K562 (cell line): ENCODE measurements at regions not wholly inside any gene's neighbourhood (a gene's known extent, or its start where the extent isn't known, plus 50 kb on each side); places are given as distances from the start of the nearest gene placed in this dataset.

Experiments used
- ATAC-seq: fragments of 200-7000 bp; cut with Tn5 transposase; 3 replicates; pipeline ENCODE4 v1.9.1; 2020; ENCODE audit warnings: moderate library complexity
- BruUV-seq: library from RNA; stranded (reverse); fragments of 400-500 nt; replicated peaks from 2 replicates; lab custom pipeline; 2021; lab: Mats Ljungman, UMichigan
- CTCF ChIA-PET: fragments of 300-600 bp; formaldehyde crosslinking; extraction: SDS; loops from one replicate; lab custom pipeline; 2021; ENCODE audit warnings: low intra/inter-chr PET ratio; lab: Yijun Ruan, JAX
- POLR2A ChIA-PET: fragments of 300-600, 350-650 bp; sonication (Branson Sonifier 250); formaldehyde crosslinking; extraction: SDS; loops from one replicate; lab custom pipeline; 2021; ENCODE audit warnings: antibody characterized with exemption, inconsistent platforms; lab: Yijun Ruan, JAX
- DNase-seq, 4 experiments: peaks; one replicate each; pipeline versions ENCODE4 v3.0.0 to v3.0.0-alpha.2; 2011 to 2018; ENCODE audit warnings: low spot score in 3 of 4, mixed read lengths in 3 of 4; ENCODE audit errors: extremely low read depth in 1 of 4
- FAIRE-seq: peaks from 2 replicates; lab custom pipeline; 2011; peaks lifted over from hg19 to GRCh38; lab: Jason Lieb, UNC
- H2AFZ ChIP-seq: 2 replicates; pipeline ENCODE4 v1.6.0; 2011; ENCODE audit warnings: low read depth, low read length, control low read depth, inconsistent platforms
- H3K27ac ChIP-seq: fragments of 200-600 bp; 3 replicates; pipeline ENCODE4 v1.8.0; 2011; ENCODE audit warnings: low read depth, mild to moderate bottlenecking, control low read depth, inconsistent platforms, low read length, moderate library complexity, mixed read lengths; ENCODE audit errors: extremely low read depth
- H3K27me3 ChIP-seq, 2 experiments: fragments of 300-600 bp in 1 of 2; 2 replicates in 1 of 2; 3 replicates in 1 of 2; pipeline versions ENCODE4 v1.6.0 to v1.8.0; 2011; ENCODE audit warnings: inconsistent platforms in 2 of 2, low read length in 2 of 2, mild to moderate bottlenecking in 1 of 2, mixed read lengths in 1 of 2, moderate library complexity in 1 of 2; ENCODE audit not compliant: control insufficient read depth in 2 of 2, insufficient read depth in 2 of 2
- H3K36me3 ChIP-seq: fragments of 300-600 bp; 3 replicates; pipeline ENCODE4 v1.8.0; 2011; ENCODE audit warnings: mild to moderate bottlenecking, low read length, inconsistent platforms; ENCODE audit not compliant: control insufficient read depth, insufficient read depth
- H3K4me1 ChIP-seq, 2 experiments: fragments of 200-600 bp in 1 of 2; replicated peaks in 1 of 2; 2 replicates in 1 of 2; 3 replicates in 1 of 2; pipeline versions ENCODE4 v1.5.1 to v1.8.0; 2011; ENCODE audit warnings: inconsistent platforms in 2 of 2, low read length in 2 of 2, mild to moderate bottlenecking in 1 of 2, mixed read lengths in 1 of 2, moderate library complexity in 1 of 2; ENCODE audit not compliant: control insufficient read depth in 2 of 2, insufficient read depth in 2 of 2
- H3K4me2 ChIP-seq: 2 replicates; pipeline ENCODE4 v1.6.1; 2011; ENCODE audit warnings: low read length, control low read depth, inconsistent platforms, mixed read lengths; ENCODE audit not compliant: insufficient read depth
- H3K4me3 ChIP-seq: fragments of 200-600 bp; sonication (generic), shearing (Covaris generic); 2 replicates; pipeline ENCODE4 v1.5.1; 2016; ENCODE audit warnings: control low read depth, inconsistent platforms
- H3K79me2 ChIP-seq: fragments of 200-600 bp; 3 replicates; pipeline ENCODE4 v1.8.0; 2011; ENCODE audit warnings: low read length, inconsistent platforms; ENCODE audit not compliant: control insufficient read depth, insufficient read depth
- H3K9ac ChIP-seq, 2 experiments: 2 replicates each; pipeline versions ENCODE4 v1.6.0 to v1.6.1; 2011; ENCODE audit warnings: low read depth in 2 of 2, low read length in 2 of 2, control low read depth in 1 of 2, inconsistent platforms in 1 of 2, mild to moderate bottlenecking in 1 of 2, mixed read lengths in 1 of 2; ENCODE audit not compliant: insufficient read depth in 1 of 2
- H3K9me1 ChIP-seq: one replicate; pipeline ENCODE4 v1.6.0; 2011; ENCODE audit warnings: inconsistent platforms, mild to moderate bottlenecking, low read length, moderate library complexity; ENCODE audit not compliant: control insufficient read depth, insufficient read depth
- H3K9me3 ChIP-seq: replicated peaks from 2 replicates; pipeline ENCODE4 v1.5.1; 2011; ENCODE audit warnings: low read depth, low read length, inconsistent platforms; ENCODE audit not compliant: control insufficient read depth, insufficient read depth
- H4K20me1 ChIP-seq: replicated peaks from 2 replicates; pipeline ENCODE4 v1.6.1; 2011; ENCODE audit warnings: low read length, inconsistent platforms, mixed read lengths; ENCODE audit not compliant: control insufficient read depth, insufficient read depth
- ILF3 ChIP-seq: fragments of 450-650 bp; IDR thresholded peaks from 2 replicates; pipeline ENCODE4 v1.6.1; 2018; ENCODE audit warnings: antibody characterized with exemption, mild to moderate bottlenecking, moderate library complexity, borderline replicate concordance
- MXI1 ChIP-seq: IDR thresholded peaks from 2 replicates; pipeline ENCODE4 v1.6.1; 2011; ENCODE audit warnings: low read depth, mild to moderate bottlenecking, improper control_type of control experiment, low read length
- NRF1 ChIP-seq, 2 experiments: fragments of 450-650 bp; IDR thresholded peaks in 1 of 2; conservative IDR thresholded peaks in 1 of 2; 2 replicates each; pipeline ENCODE4 v1.6.1; 2014; ENCODE audit warnings: mild to moderate bottlenecking in 2 of 2
- PHB2 ChIP-seq: fragments of 450-650 bp; IDR thresholded peaks from 2 replicates; pipeline ENCODE4 v1.6.1; 2017; ENCODE audit warnings: low read depth
- PML ChIP-seq: IDR thresholded peaks from 2 replicates; pipeline ENCODE4 v1.6.1; 2012; ENCODE audit warnings: low read length, inconsistent platforms
- RFX7 ChIP-seq: fragments of 250-450 bp; sonication (Bioruptor Pico); IDR thresholded peaks from 2 replicates; pipeline ENCODE4 v1.5.1; 2021; ENCODE audit warnings: mild to moderate bottlenecking
- SAP30 ChIP-seq: fragments of 200-600 bp; sonication (generic); IDR thresholded peaks from 2 replicates; pipeline ENCODE4 v1.6.1; 2012; ENCODE audit warnings: borderline replicate concordance, low read depth, mild to moderate bottlenecking, moderate library complexity, low read length, control low read depth, inconsistent platforms; ENCODE audit not compliant: insufficient read depth, poor library complexity, severe bottlenecking
- ZNF165 ChIP-seq: fragments of 250-450 bp; sonication (Bioruptor Pico); IDR thresholded peaks from 2 replicates; pipeline ENCODE4 v1.4.0; 2020; ENCODE audit warnings: borderline replicate concordance
- ZNF239 ChIP-seq: fragments of 250-450 bp; sonication (Bioruptor Pico); IDR thresholded peaks from 2 replicates; pipeline ENCODE4 v1.4.0; 2020; ENCODE audit warnings: mild to moderate bottlenecking
- ZNF589 ChIP-seq: fragments of 200-800 bp; sonication (Bioruptor generic); IDR thresholded peaks from 2 replicates; pipeline ENCODE4 v1.6.1; 2016; ENCODE audit warnings: low read depth, missing genetic modification characterization, missing compliant biosample characterization
- WGBS: fragments of 100-300 bp; shearing (Covaris generic); methylation state at CpG from one replicate; pipeline ENCODE4 v1.1.6; 2016; ENCODE audit warnings: low coverage, mixed read lengths; ENCODE audit not compliant: insufficient coverage; ENCODE audit errors: missing lambda C conversion rate; 5-methylcytosine and 5-hydroxymethylcytosine counted together
- in situ Hi-C: fragments of 300-500 bp; cut with MboI; formaldehyde crosslinking; loops from 4 replicates; pipeline ENCODE4 v1.15.0; 2018; ENCODE audit warnings: inconsistent platforms, mixed read lengths
- intact Hi-C: fragments of 100-400 bp; cut with micrococcal nuclease; formaldehyde crosslinking; loops from 2 replicates; pipeline ENCODE4 v1.14.2; 2022
- TF ChIP-seq, protein P1 (sequence below): fragments of 450-650 bp; IDR thresholded peaks from 2 replicates; pipeline ENCODE4 v1.7.1; 2018; ENCODE audit warnings: mild to moderate bottlenecking, low read depth; ENCODE audit not compliant: partially characterized antibody
- TF ChIP-seq, protein P2 (sequence below), 3 experiments: IDR thresholded peaks in 2 of 3; conservative IDR thresholded peaks in 1 of 3; 2 replicates each; pipeline ENCODE4 v1.5.1; 2011 to 2012; ENCODE audit warnings: low read length in 3 of 3, mild to moderate bottlenecking in 3 of 3, control low read depth in 2 of 3, improper control_type of control experiment in 1 of 3, inconsistent platforms in 1 of 3, low read depth in 1 of 3, mixed read lengths in 1 of 3, moderate library complexity in 1 of 3; ENCODE audit not compliant: insufficient read depth in 2 of 3

DNA sequence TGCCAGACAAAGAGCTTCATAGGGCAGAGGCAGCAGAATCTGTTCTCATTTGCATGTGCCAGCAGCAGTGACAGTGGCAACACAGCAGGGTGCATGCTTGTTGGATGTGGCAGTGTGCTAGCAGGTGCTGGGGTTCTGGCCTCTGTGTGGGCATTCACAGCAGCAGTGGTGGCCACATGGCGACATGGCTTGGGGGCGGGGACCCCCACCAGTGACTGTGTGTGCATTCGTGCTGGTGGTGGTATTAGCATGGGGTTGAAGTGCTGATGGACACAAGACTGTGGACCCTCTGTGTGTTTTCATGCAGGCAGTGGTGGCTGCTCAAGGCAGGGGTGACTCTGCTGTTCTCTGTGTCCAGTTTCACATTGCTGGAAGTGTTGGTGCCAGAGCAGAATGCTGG lies 183.2 kb upstream of the PDE4D start:
- Histone ChIP-seq H3K4me2 (no peak overlapping the region), H3K27ac (no peak overlapping the region), H3K9me3 (no peaks in the 10 kb centered on the region), H2AFZ (no peak overlapping the region), H3K4me3 (no peak overlapping the region), H3K4me1 (no peaks in the 10 kb centered on the region), H3K36me3 (no peaks in the 10 kb centered on the region), H3K27me3 (no peaks in the 10 kb centered on the region), H3K79me2 (no peaks in the 10 kb centered on the region), H3K9ac (no peak overlapping the region), H4K20me1 (no peaks in the 10 kb centered on the region), H3K9me1 (no peaks in the 10 kb centered on the region)
- no peak for ATAC-seq
- intact Hi-C loops (no loop called here), in situ Hi-C loops (no loop called here)
- CTCF ChIA-PET, result no interaction called here
- POLR2A ChIA-PET, result no interaction called here
- WGBS, result 0% methylated on average over 3 of the region's 3 CpGs
- FAIRE-seq, result no peak
- no peak for DNase-seq
- BruUV-seq, result no TSS peak
- TF ChIP-seq, protein P1, sequence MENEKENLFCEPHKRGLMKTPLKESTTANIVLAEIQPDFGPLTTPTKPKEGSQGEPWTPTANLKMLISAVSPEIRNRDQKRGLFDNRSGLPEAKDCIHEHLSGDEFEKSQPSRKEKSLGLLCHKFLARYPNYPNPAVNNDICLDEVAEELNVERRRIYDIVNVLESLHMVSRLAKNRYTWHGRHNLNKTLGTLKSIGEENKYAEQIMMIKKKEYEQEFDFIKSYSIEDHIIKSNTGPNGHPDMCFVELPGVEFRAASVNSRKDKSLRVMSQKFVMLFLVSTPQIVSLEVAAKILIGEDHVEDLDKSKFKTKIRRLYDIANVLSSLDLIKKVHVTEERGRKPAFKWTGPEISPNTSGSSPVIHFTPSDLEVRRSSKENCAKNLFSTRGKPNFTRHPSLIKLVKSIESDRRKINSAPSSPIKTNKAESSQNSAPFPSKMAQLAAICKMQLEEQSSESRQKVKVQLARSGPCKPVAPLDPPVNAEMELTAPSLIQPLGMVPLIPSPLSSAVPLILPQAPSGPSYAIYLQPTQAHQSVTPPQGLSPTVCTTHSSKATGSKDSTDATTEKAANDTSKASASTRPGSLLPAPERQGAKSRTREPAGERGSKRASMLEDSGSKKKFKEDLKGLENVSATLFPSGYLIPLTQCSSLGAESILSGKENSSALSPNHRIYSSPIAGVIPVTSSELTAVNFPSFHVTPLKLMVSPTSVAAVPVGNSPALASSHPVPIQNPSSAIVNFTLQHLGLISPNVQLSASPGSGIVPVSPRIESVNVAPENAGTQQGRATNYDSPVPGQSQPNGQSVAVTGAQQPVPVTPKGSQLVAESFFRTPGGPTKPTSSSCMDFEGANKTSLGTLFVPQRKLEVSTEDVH, result no peak
- TF ChIP-seq PML, result no peak
- TF ChIP-seq ZNF239 (CRISPR knock-in tag), result no peak
- TF ChIP-seq PHB2, result no peak
- no peak for TF ChIP-seq SAP30
- no peak for TF ChIP-seq NRF1 (conservative IDR thresholded peaks at IDR 0.05 in 1 of 2, IDR thresholded peaks at IDR 0.05 in 1 of 2)
- no peak for TF ChIP-seq MXI1
- TF ChIP-seq ZNF589 (CRISPR knock-in tag), result no peak
- no peak for TF ChIP-seq ZNF165
- TF ChIP-seq, protein P2, sequence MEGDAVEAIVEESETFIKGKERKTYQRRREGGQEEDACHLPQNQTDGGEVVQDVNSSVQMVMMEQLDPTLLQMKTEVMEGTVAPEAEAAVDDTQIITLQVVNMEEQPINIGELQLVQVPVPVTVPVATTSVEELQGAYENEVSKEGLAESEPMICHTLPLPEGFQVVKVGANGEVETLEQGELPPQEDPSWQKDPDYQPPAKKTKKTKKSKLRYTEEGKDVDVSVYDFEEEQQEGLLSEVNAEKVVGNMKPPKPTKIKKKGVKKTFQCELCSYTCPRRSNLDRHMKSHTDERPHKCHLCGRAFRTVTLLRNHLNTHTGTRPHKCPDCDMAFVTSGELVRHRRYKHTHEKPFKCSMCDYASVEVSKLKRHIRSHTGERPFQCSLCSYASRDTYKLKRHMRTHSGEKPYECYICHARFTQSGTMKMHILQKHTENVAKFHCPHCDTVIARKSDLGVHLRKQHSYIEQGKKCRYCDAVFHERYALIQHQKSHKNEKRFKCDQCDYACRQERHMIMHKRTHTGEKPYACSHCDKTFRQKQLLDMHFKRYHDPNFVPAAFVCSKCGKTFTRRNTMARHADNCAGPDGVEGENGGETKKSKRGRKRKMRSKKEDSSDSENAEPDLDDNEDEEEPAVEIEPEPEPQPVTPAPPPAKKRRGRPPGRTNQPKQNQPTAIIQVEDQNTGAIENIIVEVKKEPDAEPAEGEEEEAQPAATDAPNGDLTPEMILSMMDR (IDR thresholded peaks at IDR 0.05 in 2 of 3, conservative IDR thresholded peaks at IDR 0.05 in 1 of 3; ENCODE audit: insufficient read depth in 2 of 3, low read depth in 1 of 3, low read length in 3 of 3), result no peak
- TF ChIP-seq ILF3, result no peak
- TF ChIP-seq RFX7 (CRISPR knock-in tag), result no peak
